A549 (cell line): ENCODE measurements at regions not wholly inside any gene's neighbourhood (a gene's known extent, or its start where the extent isn't known, plus 50 kb on each side); places are given as distances from the start of the nearest gene placed in this dataset.

Experiments used
- EP300 ChIP-seq, 2 experiments: fragments of >200 bp; sonication (Bioruptor Twin); formaldehyde crosslinking; IDR thresholded peaks; 2 replicates in 1 of 2; 3 replicates in 1 of 2; pipeline ENCODE4 v1.6.1; 2016 to 2017
- HOXA7 ChIP-seq: fragments of 250-450 bp; sonication (Bioruptor Pico); IDR thresholded peaks from 2 replicates; pipeline ENCODE4 v1.5.0; 2020; ENCODE audit warnings: mild to moderate bottlenecking, moderate library complexity
- MAFK ChIP-seq: fragments of 450-650 bp; IDR thresholded peaks from 2 replicates; pipeline ENCODE4 v1.6.1; 2014; ENCODE audit not compliant: partially characterized antibody
- TF ChIP-seq, protein P1 (sequence below): fragments of >200 bp; sonication (Bioruptor Twin); formaldehyde crosslinking; IDR thresholded peaks from 3 replicates; pipeline ENCODE4 v1.5.1; 2016

DNA sequence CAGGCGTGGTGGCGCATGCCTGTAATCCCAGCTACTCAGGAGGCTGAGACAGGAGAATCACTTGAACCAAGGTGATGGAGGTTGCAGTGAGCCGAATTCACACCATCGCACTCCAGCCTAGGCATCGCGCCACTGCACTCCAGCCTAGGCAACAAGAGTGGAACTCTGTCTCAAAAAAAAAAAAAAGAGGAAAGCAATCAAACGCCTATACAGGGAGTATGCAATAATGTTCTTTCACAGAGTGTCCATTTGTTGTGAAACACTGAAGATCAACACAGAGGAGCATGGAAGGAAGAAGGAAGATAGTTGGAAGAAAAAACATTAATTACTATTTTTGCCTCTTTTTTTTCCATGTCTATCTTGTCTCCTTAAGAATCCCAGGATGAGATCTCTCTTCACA lies 113.4 kb downstream of the FBXO8 start:
- no peak for TF ChIP-seq EP300 (IDR thresholded peaks at IDR 0.05)
- TF ChIP-seq, protein P1, sequence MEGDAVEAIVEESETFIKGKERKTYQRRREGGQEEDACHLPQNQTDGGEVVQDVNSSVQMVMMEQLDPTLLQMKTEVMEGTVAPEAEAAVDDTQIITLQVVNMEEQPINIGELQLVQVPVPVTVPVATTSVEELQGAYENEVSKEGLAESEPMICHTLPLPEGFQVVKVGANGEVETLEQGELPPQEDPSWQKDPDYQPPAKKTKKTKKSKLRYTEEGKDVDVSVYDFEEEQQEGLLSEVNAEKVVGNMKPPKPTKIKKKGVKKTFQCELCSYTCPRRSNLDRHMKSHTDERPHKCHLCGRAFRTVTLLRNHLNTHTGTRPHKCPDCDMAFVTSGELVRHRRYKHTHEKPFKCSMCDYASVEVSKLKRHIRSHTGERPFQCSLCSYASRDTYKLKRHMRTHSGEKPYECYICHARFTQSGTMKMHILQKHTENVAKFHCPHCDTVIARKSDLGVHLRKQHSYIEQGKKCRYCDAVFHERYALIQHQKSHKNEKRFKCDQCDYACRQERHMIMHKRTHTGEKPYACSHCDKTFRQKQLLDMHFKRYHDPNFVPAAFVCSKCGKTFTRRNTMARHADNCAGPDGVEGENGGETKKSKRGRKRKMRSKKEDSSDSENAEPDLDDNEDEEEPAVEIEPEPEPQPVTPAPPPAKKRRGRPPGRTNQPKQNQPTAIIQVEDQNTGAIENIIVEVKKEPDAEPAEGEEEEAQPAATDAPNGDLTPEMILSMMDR = no peak
- TF ChIP-seq MAFK = no peak
- no peak for TF ChIP-seq HOXA7 (CRISPR knock-in tag)
